ENCODE measurements at regions not wholly inside any gene's neighbourhood (a gene's known extent, or its start where the extent isn't known, plus 50 kb on each side); places are given as distances from the start of the nearest gene placed in this dataset.

GRCh38 chr2:23323198-23323916, 61.6 kb upstream of the KLHL29 start:
- peaks cover 32% of the 10 kb centered on the region for H3K27me3 Mint-ChIP-seq (ENCODE audit: low read depth)
- no peaks in the 10 kb centered on the region for H3K4me1 Mint-ChIP-seq (ENCODE audit: low read depth)
- no peak overlapping the region for H3K27ac Mint-ChIP-seq
- H3K4me3 Mint-ChIP-seq: no peak overlapping the region
- ATAC-seq (replicated peaks in 1 of 2) (no peak), DNase-seq (no peak)
- H3K36me3 Mint-ChIP-seq (ENCODE audit: insufficient read depth in 2 of 2): no peaks in the 10 kb centered on the region
- no peaks in the 10 kb centered on the region for H3K9me3 Mint-ChIP-seq

- Mint-ChIP-seq H3K9me3 (no peaks in the 10 kb centered on the region), H3K4me3 (no peak overlapping the region), H3K4me1 (ENCODE audit: low read depth) (no peaks in the 10 kb centered on the region), H3K27me3 (ENCODE audit: low read depth) (peaks cover 32% of the 10 kb centered on the region), H3K36me3 (ENCODE audit: insufficient read depth in 2 of 2) (no peaks in the 10 kb centered on the region), H3K27ac (no peak overlapping the region)
- ATAC-seq (replicated peaks in 1 of 2): no peak
- no peak for DNase-seq
Observed at GRCh38 chr2:23323917-23324680, 60.9 kb upstream of the KLHL29 start.

- no peaks in the 10 kb centered on the region for H3K4me1 Mint-ChIP-seq (ENCODE audit: low read depth)
- no peaks in the 10 kb centered on the region for H3K9me3 Mint-ChIP-seq
- DNase-seq (no peak), ATAC-seq (replicated peaks in 1 of 2) (peak; percentile 51 to 52)
- H3K36me3 Mint-ChIP-seq (ENCODE audit: insufficient read depth in 2 of 2): no peaks in the 10 kb centered on the region
- no peak overlapping the region for H3K4me3 Mint-ChIP-seq
- H3K27me3 Mint-ChIP-seq (ENCODE audit: low read depth): peaks cover 34% of the 10 kb centered on the region
- H3K27ac Mint-ChIP-seq: no peak overlapping the region
Observed at GRCh38 chr2:23326330-23326729, 58.6 kb upstream of the KLHL29 start.

GRCh38 chr2:23327416-23327815, 57.6 kb upstream of the KLHL29 start:
- no peak for ATAC-seq (replicated peaks in 1 of 2)
- Mint-ChIP-seq H3K4me1 (ENCODE audit: low read depth) (no peaks in the 10 kb centered on the region), H3K9me3 (no peaks in the 10 kb centered on the region), H3K27ac (no peak overlapping the region), H3K4me3 (no peak overlapping the region), H3K36me3 (ENCODE audit: insufficient read depth in 2 of 2) (no peaks in the 10 kb centered on the region), H3K27me3 (ENCODE audit: low read depth) (peaks cover 28% of the 10 kb centered on the region)
- DNase-seq: no peak

- Mint-ChIP-seq H3K4me1 (ENCODE audit: low read depth) (no peaks in the 10 kb centered on the region), H3K36me3 (ENCODE audit: insufficient read depth in 2 of 2) (no peaks in the 10 kb centered on the region), H3K27me3 (ENCODE audit: low read depth) (peaks cover 23% of the 10 kb centered on the region), H3K9me3 (no peaks in the 10 kb centered on the region), H3K4me3 (no peak overlapping the region), H3K27ac (no peak overlapping the region)
- ATAC-seq (replicated peaks in 1 of 2): no peak
- no peak for DNase-seq
Observed at GRCh38 chr2:23327887-23328286, 57.1 kb upstream of the KLHL29 start.

GRCh38 chr2:23330214-23330613, 54.8 kb upstream of the KLHL29 start:
- H3K9me3 Mint-ChIP-seq: no peaks in the 10 kb centered on the region
- H3K36me3 Mint-ChIP-seq (ENCODE audit: insufficient read depth in 2 of 2): no peaks in the 10 kb centered on the region
- DNase-seq (no peak), ATAC-seq (replicated peaks in 1 of 2) (no peak)
- no peak overlapping the region for H3K4me3 Mint-ChIP-seq
- H3K27ac Mint-ChIP-seq: no peak overlapping the region
- H3K4me1 Mint-ChIP-seq (ENCODE audit: low read depth): no peaks in the 10 kb centered on the region
- peaks cover 24% of the 10 kb centered on the region for H3K27me3 Mint-ChIP-seq (ENCODE audit: low read depth)

Data from activated T-cell treated with anti-CD3 and anti-CD28 coated beads, Interleukin-2, amount 50 U/mL, for 72 hours (primary cell).